GM12891 (cell line): ENCODE measurements at regions not wholly inside any gene's neighbourhood (a gene's known extent, or its start where the extent isn't known, plus 50 kb on each side); places are given as distances from the start of the nearest gene placed in this dataset.

Source experiments
- PAX5 ChIP-seq: IDR thresholded peaks from 2 replicates; pipeline ENCODE4 v1.6.1; 2011; ENCODE audit warnings: low read length, moderate library complexity, mild to moderate bottlenecking; ENCODE audit not compliant: insufficient read depth, severe bottlenecking
- POLR2A ChIP-seq: IDR thresholded peaks from 2 replicates; pipeline ENCODE4 v1.6.1; 2011; ENCODE audit warnings: low read depth, low read length, control low read depth
- POLR2AphosphoS5 ChIP-seq: IDR thresholded peaks from 2 replicates; pipeline ENCODE4 v1.6.1; 2011; ENCODE audit warnings: low read depth, low read length, control low read depth

GRCh38 chrX:73903941-73904340, 51.4 kb upstream of the XIST start:
- TF ChIP-seq POLR2AphosphoS5: no peak
- TF ChIP-seq POLR2A: no peak
- TF ChIP-seq PAX5: no peak
